Sigmoid colon (tissue), 6 donors: ENCODE measurements at regions not wholly inside any gene's neighbourhood (a gene's known extent, or its start where the extent isn't known, plus 50 kb on each side); places are given as distances from the start of the nearest gene placed in this dataset.
"Not testable (repeated sequence)": the region's sequence is repeated elsewhere in the genome, so short reads cannot be mapped to it uniquely, and the experiment has no call there.

Source experiments
- DNase-seq: peaks from one replicate; pipeline ENCODE4 v3.0.0-alpha.2; 2019
- H3K27ac ChIP-seq, 4 donors: fragments of 200-600 bp; sonication (generic); one replicate each; pipeline ENCODE4 v1.5.1; 2016 to 2019; ENCODE audit warnings: mild to moderate bottlenecking in 1 of 4
- H3K27me3 ChIP-seq, 3 donors: fragments of 200-600 bp; sonication (generic); one replicate each; pipeline ENCODE4 v1.5.1; 2019; ENCODE audit warnings: mild to moderate bottlenecking in 1 of 3
- H3K36me3 ChIP-seq, 4 donors: fragments of 200-600 bp; sonication (generic); one replicate each; pipeline ENCODE4 v1.5.1; 2016 to 2019
- H3K4me1 ChIP-seq, 4 donors: fragments of 200-600 bp; sonication (generic); one replicate each; pipeline ENCODE4 v1.5.1; 2017 to 2019
- H3K4me3 ChIP-seq, 4 donors: fragments of 200-600 bp; sonication (generic); one replicate each; pipeline ENCODE4 v1.5.1; 2017 to 2019; ENCODE audit warnings: mild to moderate bottlenecking in 2 of 4, moderate library complexity in 1 of 4
- H3K9me3 ChIP-seq, 4 donors: fragments of 200-600 bp in 3 of 4; sonication (generic) in 3 of 4; one replicate each; pipeline versions ENCODE4 v1.5.1 to v1.6.1; 2013 to 2019
- EP300 ChIP-seq, 4 donors: sonication (generic); formaldehyde crosslinking; IDR thresholded peaks; one replicate each; pipeline ENCODE4 v1.6.1; 2017; ENCODE audit warnings: antibody characterized with exemption in 4 of 4
- POLR2A ChIP-seq, 2 donors: fragments of 450-650 bp; IDR thresholded peaks; one replicate each; pipeline ENCODE4 v1.6.1; 2016; ENCODE audit warnings: antibody characterized with exemption in 2 of 2, mild to moderate bottlenecking in 2 of 2, moderate library complexity in 2 of 2
- POLR2AphosphoS5 ChIP-seq, 4 donors: sonication (generic); formaldehyde crosslinking; IDR thresholded peaks; one replicate each; pipeline ENCODE4 v1.6.1; 2017; ENCODE audit warnings: antibody characterized with exemption in 4 of 4
- WGBS, 2 donors: extraction: QIAGEN DNeasy Blood & Tissue Kit; methylation state at CpG; one replicate each; pipeline ENCODE4 v1.1.7; 2013; 5-methylcytosine and 5-hydroxymethylcytosine counted together
- intact Hi-C: fragments of 100-400 bp; cut with DNase I; formaldehyde crosslinking; loops from one replicate; pipeline ENCODE4 v1.15.1; 2023
- TF ChIP-seq, protein P1 (sequence below), 4 experiments: fragments of 450-650 bp in 3 of 4; fragments of 200-600 bp in 1 of 4; IDR thresholded peaks; one replicate each; pipeline ENCODE4 v1.5.1; 2016 to 2019; ENCODE audit warnings: antibody characterized with exemption in 4 of 4, mild to moderate bottlenecking in 3 of 4, moderate library complexity in 2 of 4
- donor health status: healthy with polysubstance abuse.
- donor health status: healthy.

DNA sequence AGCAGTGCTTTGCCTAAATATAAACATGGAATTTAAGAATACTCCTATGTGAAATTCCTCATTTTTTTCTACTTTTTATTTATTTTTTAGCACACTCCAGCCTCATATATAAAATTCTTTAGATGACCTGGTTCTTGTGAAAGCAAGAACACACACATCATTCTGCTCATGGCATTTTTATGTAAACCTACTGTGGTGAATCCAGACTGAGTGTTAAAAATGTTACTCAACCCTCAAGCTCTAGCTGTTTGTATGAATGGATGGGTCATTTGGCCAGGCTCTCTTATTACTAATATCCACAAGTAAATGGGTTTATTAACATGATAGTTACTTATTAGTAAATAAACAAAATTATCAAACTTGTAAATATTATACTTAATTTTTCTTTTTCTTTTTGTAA lies 551.7 kb upstream of the LRRN3 start:
- no peak overlapping the region for H3K4me3 ChIP-seq
- H3K36me3 ChIP-seq = no peaks in the 10 kb centered on the region
- DNase-seq = no peak
- H3K27ac ChIP-seq = no peak overlapping the region
- no peaks in the 10 kb centered on the region for H3K9me3 ChIP-seq
- intact Hi-C loops = no loop called here
- H3K4me1 ChIP-seq = peaks cover 0 to 14% (median 3%) of the 10 kb centered on the region in 4 donors
- no peaks in the 10 kb centered on the region for H3K27me3 ChIP-seq
- TF ChIP-seq POLR2AphosphoS5 (IDR thresholded peaks at IDR 0.05) = no peak
- TF ChIP-seq, protein P1, sequence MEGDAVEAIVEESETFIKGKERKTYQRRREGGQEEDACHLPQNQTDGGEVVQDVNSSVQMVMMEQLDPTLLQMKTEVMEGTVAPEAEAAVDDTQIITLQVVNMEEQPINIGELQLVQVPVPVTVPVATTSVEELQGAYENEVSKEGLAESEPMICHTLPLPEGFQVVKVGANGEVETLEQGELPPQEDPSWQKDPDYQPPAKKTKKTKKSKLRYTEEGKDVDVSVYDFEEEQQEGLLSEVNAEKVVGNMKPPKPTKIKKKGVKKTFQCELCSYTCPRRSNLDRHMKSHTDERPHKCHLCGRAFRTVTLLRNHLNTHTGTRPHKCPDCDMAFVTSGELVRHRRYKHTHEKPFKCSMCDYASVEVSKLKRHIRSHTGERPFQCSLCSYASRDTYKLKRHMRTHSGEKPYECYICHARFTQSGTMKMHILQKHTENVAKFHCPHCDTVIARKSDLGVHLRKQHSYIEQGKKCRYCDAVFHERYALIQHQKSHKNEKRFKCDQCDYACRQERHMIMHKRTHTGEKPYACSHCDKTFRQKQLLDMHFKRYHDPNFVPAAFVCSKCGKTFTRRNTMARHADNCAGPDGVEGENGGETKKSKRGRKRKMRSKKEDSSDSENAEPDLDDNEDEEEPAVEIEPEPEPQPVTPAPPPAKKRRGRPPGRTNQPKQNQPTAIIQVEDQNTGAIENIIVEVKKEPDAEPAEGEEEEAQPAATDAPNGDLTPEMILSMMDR (IDR thresholded peaks at IDR 0.05) = no peak

DNA sequence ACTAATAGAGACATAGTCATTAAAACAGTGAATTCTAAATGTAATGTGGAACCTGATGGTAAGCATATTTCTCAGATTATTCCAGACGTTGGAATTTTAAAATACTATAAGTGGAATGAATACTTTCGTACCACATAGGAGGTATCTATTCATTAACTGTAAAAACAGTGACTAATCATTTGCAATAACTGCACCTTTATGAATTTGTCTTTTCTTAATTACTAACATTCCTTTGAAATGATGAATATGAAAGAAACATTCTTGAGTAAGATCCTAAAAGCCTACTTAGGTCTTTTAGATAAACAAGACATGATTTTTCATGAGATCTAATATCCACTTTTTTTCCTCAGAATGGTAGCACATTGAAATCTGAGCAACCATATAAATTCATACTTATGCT lies 549.0 kb upstream of the LRRN3 start:
- no peak overlapping the region for H3K4me3 ChIP-seq
- no peaks in the 10 kb centered on the region for H3K36me3 ChIP-seq
- DNase-seq = no peak
- intact Hi-C loops = no loop called here
- H3K27me3 ChIP-seq = no peaks in the 10 kb centered on the region
- H3K9me3 ChIP-seq = no peaks in the 10 kb centered on the region
- TF ChIP-seq EP300 (IDR thresholded peaks at IDR 0.05) = no peak
- peaks cover 0 to 5% (median 0%) of the 10 kb centered on the region in 4 donors for H3K4me1 ChIP-seq
- 84 to 90% methylated on average over 2 of the region's 2 CpGs for WGBS, 2 donors
- no peak overlapping the region for H3K27ac ChIP-seq

GRCh38 chr7:110544194-110544593 lies 546.7 kb upstream of the LRRN3 start:
- intact Hi-C loops = no loop called here
- Histone ChIP-seq H3K9me3 (no peaks in the 10 kb centered on the region), H3K27ac (no peak overlapping the region), H3K27me3 (no peaks in the 10 kb centered on the region), H3K36me3 (no peaks in the 10 kb centered on the region), H3K4me3 (no peak overlapping the region), H3K4me1 (peaks cover 0 to 3% (median 0%) of the 10 kb centered on the region in 4 donors)
- TF ChIP-seq POLR2A (IDR thresholded peaks at IDR 0.05) = no peak
- no peak for TF ChIP-seq POLR2AphosphoS5 (IDR thresholded peaks at IDR 0.05)
- TF ChIP-seq, protein P1 (IDR thresholded peaks at IDR 0.05) = no peak
- TF ChIP-seq EP300 (IDR thresholded peaks at IDR 0.05) = no peak
- 79 to 87% methylated on average over 1 of the region's 1 CpG for WGBS, 2 donors
- no peak for DNase-seq

- no peak overlapping the region for H3K27ac ChIP-seq
- TF ChIP-seq EP300 (IDR thresholded peaks at IDR 0.05) (no peak), POLR2AphosphoS5 (IDR thresholded peaks at IDR 0.05) (no peak), POLR2A (IDR thresholded peaks at IDR 0.05) (no peak)
- TF ChIP-seq, protein P1 (IDR thresholded peaks at IDR 0.05) = no peak
- H3K4me3 ChIP-seq = no peak overlapping the region
- no peaks in the 10 kb centered on the region for H3K27me3 ChIP-seq
- H3K36me3 ChIP-seq = no peaks in the 10 kb centered on the region
- peaks cover 0 to 2% (median 0%) of the 10 kb centered on the region in 4 donors for H3K4me1 ChIP-seq
- H3K9me3 ChIP-seq = peaks cover 5 to 8% (median 7%) of the 10 kb centered on the region in 4 donors
- intact Hi-C loops = no loop called here
- DNase-seq = no peak
Observed at GRCh38 chr7:110548372-110548771, 542.6 kb upstream of the LRRN3 start.

GRCh38 chr7:110557136-110557535 lies 533.8 kb upstream of the LRRN3 start:
- TF ChIP-seq POLR2AphosphoS5 (IDR thresholded peaks at IDR 0.05) (no peak), EP300 (IDR thresholded peaks at IDR 0.05) (no peak)
- TF ChIP-seq, protein P1 (IDR thresholded peaks at IDR 0.05) = no peak
- Histone ChIP-seq H3K9me3 (no peaks in the 10 kb centered on the region), H3K4me1 (no peaks in the 10 kb centered on the region), H3K36me3 (no peaks in the 10 kb centered on the region), H3K4me3 (no peak overlapping the region), H3K27ac (no peak overlapping the region), H3K27me3 (no peaks in the 10 kb centered on the region)
- DNase-seq = no peak
- intact Hi-C loops = no loop called here
- 75% methylated on average over 2 of the region's 2 CpGs for WGBS, 2 donors

DNA sequence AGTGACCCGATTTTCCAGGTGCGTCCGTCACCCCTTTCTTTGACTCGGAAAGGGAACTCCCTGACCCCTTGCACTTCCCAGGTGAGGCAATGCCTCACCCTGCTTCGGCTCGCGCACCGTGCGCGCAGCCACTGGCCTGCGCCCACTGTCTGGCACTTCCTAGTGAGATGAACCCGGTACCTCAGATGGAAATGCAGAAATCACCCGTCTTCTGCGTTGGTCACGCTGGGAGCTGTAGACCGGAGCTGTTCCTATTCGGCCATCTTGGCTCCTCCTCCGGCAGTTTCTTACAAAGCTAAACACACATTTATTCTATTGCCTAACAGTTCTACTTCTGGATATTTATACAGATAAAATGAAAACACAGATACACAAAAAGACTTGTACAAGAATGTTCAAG lies 527.6 kb upstream of the LRRN3 start:
- intact Hi-C loops, H3K27ac ChIP-seq, H3K27me3 ChIP-seq, H3K36me3 ChIP-seq, H3K4me1 ChIP-seq, H3K4me3 ChIP-seq, H3K9me3 ChIP-seq, DNase-seq: not testable (repeated sequence)
- 92 to 95% methylated on average over 15 of the region's 18 CpGs for WGBS, 2 donors
